ENCODE measurements at regions not wholly inside any gene's neighbourhood (a gene's known extent, or its start where the extent isn't known, plus 50 kb on each side); places are given as distances from the start of the nearest gene placed in this dataset.

DNA sequence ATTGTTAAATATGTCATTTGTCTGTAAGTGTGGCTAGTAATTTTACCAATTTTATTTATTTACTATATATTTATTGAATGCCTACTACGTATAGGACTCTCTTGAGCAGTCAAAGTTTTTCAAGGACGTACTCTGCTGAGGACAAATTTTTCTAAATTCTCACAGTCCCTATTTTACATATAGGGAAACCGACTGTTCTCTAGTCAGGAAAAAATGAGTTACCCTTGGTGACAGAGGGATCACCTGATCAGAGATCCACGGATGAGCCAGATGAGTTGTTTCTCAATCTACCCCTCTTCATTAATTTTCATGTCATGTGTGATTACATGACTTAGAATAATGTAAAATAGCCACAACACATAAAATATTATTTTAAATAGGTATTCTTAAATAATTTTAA is 96.2 kb upstream of the SLC38A2 start:
- H2AFZ ChIP-seq (ENCODE audit: low read depth, low read length, poor library complexity, severe bottlenecking) = no peak overlapping the region
- H3K9ac ChIP-seq (ENCODE audit: low read length) = peak overlapping the region; percentile 53
- H3K9me2 ChIP-seq (ENCODE audit: insufficient read depth) = no peaks in the 10 kb centered on the region
- peaks cover 16% of the 10 kb centered on the region for H3K79me2 ChIP-seq (ENCODE audit: insufficient read depth, low read length)
- no peak for ATAC-seq
- H3K27ac ChIP-seq (ENCODE audit: low read depth, low read length) = peak overlapping the region; percentile 100
- H3K27me3 ChIP-seq (ENCODE audit: insufficient read depth, low read length) = no peaks in the 10 kb centered on the region
- RAD21 ChIA-PET (ENCODE audit: low non-redundant PET in 1 of 2, low total read pairs in 2 of 2, uncharacterized antibody in 2 of 2, unreplicated experiment in 2 of 2) = interaction anchor here in 1 of 2 experiments (0.5 kb wide), 1 partner anchor 24 kb away, joined by 3 read pairs; no protein-coding TSS in a partner anchor
- TF ChIP-seq POLR2AphosphoS5 (IDR thresholded peaks at IDR 0.05; ENCODE audit: low read depth, low read length) = no peak
- TF ChIP-seq EZH2phosphoT487 (IDR thresholded peaks at IDR 0.05; ENCODE audit: borderline replicate concordance) = no peak
- TF ChIP-seq SRF (IDR thresholded peaks at IDR 0.05; ENCODE audit: low read depth) = no peak
- no peak for TF ChIP-seq EZH2 (IDR thresholded peaks at IDR 0.05)
- TF ChIP-seq, protein P1, sequence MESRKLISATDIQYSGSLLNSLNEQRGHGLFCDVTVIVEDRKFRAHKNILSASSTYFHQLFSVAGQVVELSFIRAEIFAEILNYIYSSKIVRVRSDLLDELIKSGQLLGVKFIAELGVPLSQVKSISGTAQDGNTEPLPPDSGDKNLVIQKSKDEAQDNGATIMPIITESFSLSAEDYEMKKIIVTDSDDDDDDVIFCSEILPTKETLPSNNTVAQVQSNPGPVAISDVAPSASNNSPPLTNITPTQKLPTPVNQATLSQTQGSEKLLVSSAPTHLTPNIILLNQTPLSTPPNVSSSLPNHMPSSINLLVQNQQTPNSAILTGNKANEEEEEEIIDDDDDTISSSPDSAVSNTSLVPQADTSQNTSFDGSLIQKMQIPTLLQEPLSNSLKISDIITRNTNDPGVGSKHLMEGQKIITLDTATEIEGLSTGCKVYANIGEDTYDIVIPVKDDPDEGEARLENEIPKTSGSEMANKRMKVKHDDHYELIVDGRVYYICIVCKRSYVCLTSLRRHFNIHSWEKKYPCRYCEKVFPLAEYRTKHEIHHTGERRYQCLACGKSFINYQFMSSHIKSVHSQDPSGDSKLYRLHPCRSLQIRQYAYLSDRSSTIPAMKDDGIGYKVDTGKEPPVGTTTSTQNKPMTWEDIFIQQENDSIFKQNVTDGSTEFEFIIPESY (IDR thresholded peaks at IDR 0.05; ENCODE audit: extremely low read depth, insufficient replicate concordance, low read length) = no peak
- TF ChIP-seq, protein P2, sequence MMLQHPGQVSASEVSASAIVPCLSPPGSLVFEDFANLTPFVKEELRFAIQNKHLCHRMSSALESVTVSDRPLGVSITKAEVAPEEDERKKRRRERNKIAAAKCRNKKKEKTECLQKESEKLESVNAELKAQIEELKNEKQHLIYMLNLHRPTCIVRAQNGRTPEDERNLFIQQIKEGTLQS (IDR thresholded peaks at IDR 0.05) = no peak
- TF ChIP-seq RAD21 (IDR thresholded peaks at IDR 0.05; ENCODE audit: low read depth) = no peak
- TF ChIP-seq JUND (IDR thresholded peaks at IDR 0.05) = no peak
- peak overlapping the region in 1 of 2 experiments; percentile 29; a peak in 1 of 4 replicates for H3K4me3 ChIP-seq (replicated peaks in 1 of 2; ENCODE audit: low read depth in 1 of 2, low read length in 2 of 2)
- no peaks in the 10 kb centered on the region for H3K9me3 ChIP-seq (ENCODE audit: control insufficient read depth in 1 of 2, insufficient read depth in 1 of 2, low read depth in 1 of 2, low read length in 2 of 2)
- no TSS peak for BruUV-seq (replicated peaks)
- intact Hi-C loops (cut with micrococcal nuclease) = loop anchor here (2.0 to 10.0 kb wide), 2 partner anchors 96 to 556 kb away; partner anchors contain the start of gene SLC38A2
- peak overlapping the region; percentile 65 for H3K4me2 ChIP-seq (ENCODE audit: low read length)
- POLR2A ChIA-PET = interaction anchor here (1.1 to 2.7 kb wide), 3 partner anchors 17 to 111 kb away, joined by 3 to 10 read pairs (median 3); no protein-coding TSS in a partner anchor
- peaks cover 0 to 12% of the 10 kb centered on the region in 2 experiments; a peak in 1 of 4 replicates for H3K36me3 ChIP-seq (ENCODE audit: control insufficient read depth in 1 of 2, insufficient read depth in 2 of 2, low read length in 2 of 2)
- DNase-seq (ENCODE audit: low read depth, low spot score) = no peak
- H3K4me1 ChIP-seq (ENCODE audit: control insufficient read depth in 1 of 2, insufficient read depth in 2 of 2, low read length in 2 of 2) = peaks cover 65 to 80% of the 10 kb centered on the region in 2 experiments
- CTCF ChIA-PET = no interaction called here
- no peaks in the 10 kb centered on the region for H4K20me1 ChIP-seq (ENCODE audit: insufficient read depth)

Data from HCT116 (cell line).